ENCODE measurements at regions not wholly inside any gene's neighbourhood (a gene's known extent, or its start where the extent isn't known, plus 50 kb on each side); places are given as distances from the start of the nearest gene placed in this dataset.

- TF ChIP-seq SIN3A (IDR thresholded peaks at IDR 0.05; ENCODE audit: borderline replicate concordance, insufficient read depth, low read length), result no peak
- no peak for TF ChIP-seq POLR2AphosphoS5 (IDR thresholded peaks at IDR 0.05; ENCODE audit: low read depth, low read length)
- TF ChIP-seq, protein P1, sequence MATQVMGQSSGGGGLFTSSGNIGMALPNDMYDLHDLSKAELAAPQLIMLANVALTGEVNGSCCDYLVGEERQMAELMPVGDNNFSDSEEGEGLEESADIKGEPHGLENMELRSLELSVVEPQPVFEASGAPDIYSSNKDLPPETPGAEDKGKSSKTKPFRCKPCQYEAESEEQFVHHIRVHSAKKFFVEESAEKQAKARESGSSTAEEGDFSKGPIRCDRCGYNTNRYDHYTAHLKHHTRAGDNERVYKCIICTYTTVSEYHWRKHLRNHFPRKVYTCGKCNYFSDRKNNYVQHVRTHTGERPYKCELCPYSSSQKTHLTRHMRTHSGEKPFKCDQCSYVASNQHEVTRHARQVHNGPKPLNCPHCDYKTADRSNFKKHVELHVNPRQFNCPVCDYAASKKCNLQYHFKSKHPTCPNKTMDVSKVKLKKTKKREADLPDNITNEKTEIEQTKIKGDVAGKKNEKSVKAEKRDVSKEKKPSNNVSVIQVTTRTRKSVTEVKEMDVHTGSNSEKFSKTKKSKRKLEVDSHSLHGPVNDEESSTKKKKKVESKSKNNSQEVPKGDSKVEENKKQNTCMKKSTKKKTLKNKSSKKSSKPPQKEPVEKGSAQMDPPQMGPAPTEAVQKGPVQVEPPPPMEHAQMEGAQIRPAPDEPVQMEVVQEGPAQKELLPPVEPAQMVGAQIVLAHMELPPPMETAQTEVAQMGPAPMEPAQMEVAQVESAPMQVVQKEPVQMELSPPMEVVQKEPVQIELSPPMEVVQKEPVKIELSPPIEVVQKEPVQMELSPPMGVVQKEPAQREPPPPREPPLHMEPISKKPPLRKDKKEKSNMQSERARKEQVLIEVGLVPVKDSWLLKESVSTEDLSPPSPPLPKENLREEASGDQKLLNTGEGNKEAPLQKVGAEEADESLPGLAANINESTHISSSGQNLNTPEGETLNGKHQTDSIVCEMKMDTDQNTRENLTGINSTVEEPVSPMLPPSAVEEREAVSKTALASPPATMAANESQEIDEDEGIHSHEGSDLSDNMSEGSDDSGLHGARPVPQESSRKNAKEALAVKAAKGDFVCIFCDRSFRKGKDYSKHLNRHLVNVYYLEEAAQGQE (IDR thresholded peaks at IDR 0.05; ENCODE audit: insufficient read depth in 1 of 2, low read depth in 2 of 2, low read length in 2 of 2), result no peak
- TF ChIP-seq TAF1 (IDR thresholded peaks at IDR 0.05; ENCODE audit: borderline replicate concordance, insufficient read depth, low read length), result no peak
- no peak for TF ChIP-seq FOXP2 (optimal IDR thresholded peaks at IDR 0.05; ENCODE audit: borderline replicate concordance, extremely low read depth, extremely low read length, insufficient read depth)
These were observed 323.0 kb downstream of the HNRNPD start for GRCh38 chr4:82050796-82051195.

DNA sequence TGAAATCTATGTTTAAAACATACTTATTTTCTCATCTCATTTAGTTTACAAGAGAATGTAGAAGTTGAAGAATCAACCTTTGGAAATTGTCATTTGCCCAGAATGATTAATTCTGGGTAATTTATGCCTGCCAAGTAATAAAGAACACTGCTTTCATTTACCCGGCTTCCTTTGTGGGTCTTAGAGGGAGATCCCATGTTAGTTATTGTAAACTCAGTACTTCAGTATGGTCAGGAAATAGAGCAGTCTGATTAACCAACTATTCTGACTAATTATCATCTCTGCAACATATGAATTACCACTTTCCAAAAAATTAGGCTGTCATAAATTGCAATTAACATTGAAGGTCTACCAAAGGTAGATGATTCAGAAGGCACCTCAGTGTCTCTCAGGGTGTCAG, 324.5 kb downstream of the HNRNPD start:
- TF ChIP-seq SIN3A (IDR thresholded peaks at IDR 0.05; ENCODE audit: borderline replicate concordance, insufficient read depth, low read length) (no peak), TAF1 (IDR thresholded peaks at IDR 0.05; ENCODE audit: borderline replicate concordance, insufficient read depth, low read length) (no peak), FOXP2 (optimal IDR thresholded peaks at IDR 0.05; ENCODE audit: borderline replicate concordance, extremely low read depth, extremely low read length, insufficient read depth) (no peak), POLR2AphosphoS5 (IDR thresholded peaks at IDR 0.05; ENCODE audit: low read depth, low read length) (no peak)
- TF ChIP-seq, protein P1 (IDR thresholded peaks at IDR 0.05; ENCODE audit: insufficient read depth in 1 of 2, low read depth in 2 of 2, low read length in 2 of 2), result no peak

- TF ChIP-seq TAF1 (IDR thresholded peaks at IDR 0.05; ENCODE audit: borderline replicate concordance, insufficient read depth, low read length), result no peak
These were observed 326.1 kb downstream of the HNRNPD start for GRCh38 chr4:82047731-82048130.

DNA sequence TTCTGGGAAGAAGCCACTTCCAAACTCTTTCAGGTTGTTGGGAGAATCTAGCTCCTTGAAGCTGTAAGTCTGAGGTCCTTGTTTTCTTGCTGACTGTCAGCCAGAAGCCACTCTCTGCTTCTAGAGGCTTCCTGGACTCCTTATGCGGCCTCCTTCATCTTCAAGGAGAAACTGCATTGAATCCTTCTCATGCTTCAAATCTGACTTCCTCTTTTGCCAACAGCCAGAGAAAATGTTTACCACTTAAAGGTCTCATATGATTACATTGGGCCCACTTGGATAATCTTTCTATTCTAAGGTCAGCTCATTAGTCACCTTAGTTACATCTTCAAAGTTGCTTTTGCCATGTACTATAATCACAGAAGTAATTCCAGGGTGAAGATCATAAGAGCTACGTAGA, 327.0 kb downstream of the HNRNPD start:
- TF ChIP-seq SIN3A (IDR thresholded peaks at IDR 0.05; ENCODE audit: borderline replicate concordance, insufficient read depth, low read length) (no peak), POLR2AphosphoS5 (IDR thresholded peaks at IDR 0.05; ENCODE audit: low read depth, low read length) (no peak), TAF1 (IDR thresholded peaks at IDR 0.05; ENCODE audit: borderline replicate concordance, insufficient read depth, low read length) (no peak), FOXP2 (optimal IDR thresholded peaks at IDR 0.05; ENCODE audit: borderline replicate concordance, extremely low read depth, extremely low read length, insufficient read depth) (no peak)
- TF ChIP-seq, protein P1 (IDR thresholded peaks at IDR 0.05; ENCODE audit: insufficient read depth in 1 of 2, low read depth in 2 of 2, low read length in 2 of 2), result no peak

DNA sequence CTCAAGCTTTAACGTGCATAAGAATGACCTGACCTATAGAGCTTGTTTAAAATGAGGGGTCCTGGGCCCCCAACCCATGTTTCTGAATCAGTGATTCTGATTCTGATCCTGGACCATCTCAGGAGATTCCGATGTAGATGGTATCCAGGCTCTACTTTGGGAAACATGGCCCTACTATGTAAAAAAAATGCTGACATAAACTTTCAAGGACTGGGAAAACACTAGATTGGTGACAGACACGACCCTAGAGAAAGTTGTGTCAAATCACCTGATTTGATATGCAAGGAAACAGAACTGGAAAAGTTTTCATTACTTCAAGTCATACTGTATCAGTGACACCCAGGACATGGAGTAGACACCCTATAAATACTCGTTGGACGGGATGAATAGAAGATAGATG, 328.5 kb downstream of the HNRNPD start:
- TF ChIP-seq POLR2AphosphoS5 (IDR thresholded peaks at IDR 0.05; ENCODE audit: low read depth, low read length) (no peak), FOXP2 (optimal IDR thresholded peaks at IDR 0.05; ENCODE audit: borderline replicate concordance, extremely low read depth, extremely low read length, insufficient read depth) (no peak), TAF1 (IDR thresholded peaks at IDR 0.05; ENCODE audit: borderline replicate concordance, insufficient read depth, low read length) (no peak), SIN3A (IDR thresholded peaks at IDR 0.05; ENCODE audit: borderline replicate concordance, insufficient read depth, low read length) (no peak)
- TF ChIP-seq, protein P1 (IDR thresholded peaks at IDR 0.05; ENCODE audit: insufficient read depth in 1 of 2, low read depth in 2 of 2, low read length in 2 of 2), result no peak
